ENCODE measurements at regions not wholly inside any gene's neighbourhood (a gene's known extent, or its start where the extent isn't known, plus 50 kb on each side); places are given as distances from the start of the nearest gene placed in this dataset.

GRCh38 chr6:14903176-14904038 lies 342.5 kb upstream of the JARID2 start:
- no peak for DNase-seq

GRCh38 chr6:14905201-14905600 lies 340.7 kb upstream of the JARID2 start:
- DNase-seq = no peak

- DNase-seq = no peak
These were observed 339.2 kb upstream of the JARID2 start for GRCh38 chr6:14906621-14907020.

GRCh38 chr6:14910692-14911547 lies 334.9 kb upstream of the JARID2 start:
- DNase-seq = peak in 2 of 6 experiments; percentile 5 to 32

GRCh38 chr6:14912226-14912625 lies 333.6 kb upstream of the JARID2 start:
- no peak for DNase-seq

GRCh38 chr6:14912706-14913105 lies 333.2 kb upstream of the JARID2 start:
- no peak for DNase-seq

GRCh38 chr6:14913931-14914330 lies 331.9 kb upstream of the JARID2 start:
- DNase-seq = no peak

- DNase-seq = no peak
These were observed 329.7 kb upstream of the JARID2 start for GRCh38 chr6:14915888-14916832.

- no peak for DNase-seq
These were observed 328.6 kb upstream of the JARID2 start for GRCh38 chr6:14917109-14917910.

- no peak for DNase-seq
These were observed 327.5 kb upstream of the JARID2 start for GRCh38 chr6:14918200-14918907.

GRCh38 chr6:14919038-14919670 lies 326.7 kb upstream of the JARID2 start:
- DNase-seq = no peak

- DNase-seq = no peak
These were observed 325.6 kb upstream of the JARID2 start for GRCh38 chr6:14920276-14920675.

GRCh38 chr6:14921170-14921569 lies 324.7 kb upstream of the JARID2 start:
- DNase-seq = no peak

- no peak for DNase-seq
These were observed 323.8 kb upstream of the JARID2 start for GRCh38 chr6:14921878-14922671.

GRCh38 chr6:14922706-14923460 lies 323.0 kb upstream of the JARID2 start:
- no peak for DNase-seq

GRCh38 chr6:14924126-14925024 lies 321.5 kb upstream of the JARID2 start:
- no peak for DNase-seq

GRCh38 chr6:14925025-14925698 lies 320.7 kb upstream of the JARID2 start:
- no peak for DNase-seq

GRCh38 chr6:14925699-14926026 lies 320.2 kb upstream of the JARID2 start:
- no peak for DNase-seq

Data from stimulated activated naive CD4-positive, alpha-beta T cell (primary cell).